Endodermal cell (in vitro differentiated cells): ENCODE measurements at regions not wholly inside any gene's neighbourhood (a gene's known extent, or its start where the extent isn't known, plus 50 kb on each side); places are given as distances from the start of the nearest gene placed in this dataset.

Experiments
- DNase-seq: peaks from one replicate; pipeline ENCODE4 v3.0.0-alpha.2; 2017
- H3K27ac ChIP-seq: 2 replicates; pipeline ENCODE4 v1.5.1; 2013; ENCODE audit warnings: mild to moderate bottlenecking, low read depth, low read length, moderate library complexity
- H3K27me3 ChIP-seq: 2 replicates; pipeline ENCODE4 v1.6.1; 2013; ENCODE audit warnings: mild to moderate bottlenecking, low read length, moderate library complexity; ENCODE audit not compliant: insufficient read depth, control insufficient read depth, poor library complexity, severe bottlenecking
- H3K36me3 ChIP-seq: 2 replicates; pipeline ENCODE4 v1.7.0; 2013; ENCODE audit warnings: mild to moderate bottlenecking, low read length, moderate library complexity; ENCODE audit not compliant: control insufficient read depth, insufficient read depth
- H3K4me1 ChIP-seq: one replicate; pipeline ENCODE4 v1.7.0; 2013; ENCODE audit warnings: low read length; ENCODE audit not compliant: control insufficient read depth, insufficient read depth
- H3K4me3 ChIP-seq: 2 replicates; pipeline ENCODE4 v1.5.1; 2013; ENCODE audit warnings: mild to moderate bottlenecking, low read length, moderate library complexity
- H3K9ac ChIP-seq: 2 replicates; pipeline ENCODE4 v1.6.1; 2013; ENCODE audit warnings: mild to moderate bottlenecking, low read length, moderate library complexity; ENCODE audit not compliant: poor library complexity, severe bottlenecking; ENCODE audit errors: extremely low read depth
- H3K9me3 ChIP-seq: 2 replicates; pipeline ENCODE4 v1.6.1; 2013; ENCODE audit warnings: mild to moderate bottlenecking, low read length, moderate library complexity; ENCODE audit not compliant: control insufficient read depth
- H3K27ac Mint-ChIP-seq: 2 replicates; pipeline ENCODE4 v1.8.0; 2020; ENCODE audit warnings: mixed read lengths
- H3K27me3 Mint-ChIP-seq: 2 replicates; pipeline ENCODE4 v1.8.0; 2021; ENCODE audit warnings: mild to moderate bottlenecking, mixed read lengths; ENCODE audit not compliant: insufficient read depth
- H3K36me3 Mint-ChIP-seq: 2 replicates; pipeline ENCODE4 v1.8.0; 2020; ENCODE audit warnings: low read depth, mixed read lengths
- H3K4me1 Mint-ChIP-seq: 2 replicates; pipeline ENCODE4 v1.8.0; 2020; ENCODE audit warnings: mixed read lengths
- H3K4me3 Mint-ChIP-seq: 2 replicates; pipeline ENCODE4 v1.8.0; 2020; ENCODE audit warnings: mild to moderate bottlenecking, moderate library complexity, mixed read lengths
- H3K9me3 Mint-ChIP-seq: 2 replicates; pipeline ENCODE4 v1.8.0; 2020; ENCODE audit warnings: mild to moderate bottlenecking, mixed read lengths
- WGBS, 2 experiments: methylation state at CpG; one replicate each; pipeline versions ENCODE4 v1.1.5 to v1.1.7; 2013; ENCODE audit warnings: missing lambda C conversion rate in 2 of 2, mixed read lengths in 1 of 2; ENCODE audit not compliant: insufficient coverage in 1 of 2, insufficient read length in 1 of 2; 5-methylcytosine and 5-hydroxymethylcytosine counted together
- TF ChIP-seq, protein P1 (sequence below): fragments of 200-600 bp; sonication (generic); conservative IDR thresholded peaks from 2 replicates; pipeline ENCODE4 v1.5.0; 2021; ENCODE audit warnings: antibody characterized with exemption, mild to moderate bottlenecking

DNA sequence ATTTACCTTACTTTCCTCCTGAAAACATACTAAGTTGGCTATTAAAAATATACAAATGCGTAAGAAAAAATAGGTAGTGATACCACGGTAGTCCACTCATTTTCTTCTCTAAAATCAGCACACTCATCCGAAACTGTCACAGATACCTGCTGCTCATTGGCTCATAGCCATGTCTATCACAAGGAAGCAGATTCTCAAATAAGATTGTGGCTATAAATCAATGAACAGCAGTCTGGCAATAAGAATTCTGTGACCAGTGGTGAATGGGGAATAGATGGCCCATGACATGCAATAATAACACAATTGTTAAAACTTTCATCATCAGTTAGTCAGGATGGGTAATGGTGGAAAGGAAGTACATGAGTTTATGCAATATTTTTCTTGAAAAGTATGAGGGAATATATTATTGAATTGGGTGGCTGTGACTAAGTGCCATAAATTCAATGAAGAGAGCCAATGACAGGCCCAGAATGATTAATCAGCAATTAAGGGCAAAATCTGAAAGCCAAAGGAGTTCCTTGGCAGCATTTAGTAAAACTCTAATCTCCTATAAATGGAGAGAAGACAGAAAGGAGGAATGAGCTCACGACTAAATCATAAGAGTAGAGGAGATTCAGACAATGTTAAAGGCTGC, 202.3 kb upstream of the NEIL3 start:
- WGBS, 2 experiments, result 83 to 90% methylated on average over 2 to 4 of the region's 4 CpGs

DNA sequence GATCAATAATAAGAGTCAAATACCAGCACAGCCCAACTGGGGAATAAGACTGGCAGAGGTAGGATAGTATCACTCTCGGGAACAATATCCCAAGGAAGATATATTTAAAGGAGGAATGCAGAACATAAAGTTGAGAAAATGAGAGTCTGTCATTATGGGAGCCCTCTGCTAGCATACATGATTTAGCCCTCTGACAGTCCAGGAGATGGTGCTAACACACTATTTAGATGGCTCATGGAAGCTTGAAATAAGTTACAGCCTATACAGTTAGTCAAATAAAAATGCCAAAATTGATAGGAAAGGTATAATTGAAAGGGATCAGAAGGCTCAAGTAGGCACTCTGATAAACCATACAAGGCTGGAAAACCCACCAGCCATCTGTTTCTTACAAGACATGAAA, 201.0 kb upstream of the NEIL3 start:
- H3K4me1 ChIP-seq, result no peaks in the 10 kb centered on the region
- no peak overlapping the region for H3K4me3 ChIP-seq
- TF ChIP-seq, protein P1, sequence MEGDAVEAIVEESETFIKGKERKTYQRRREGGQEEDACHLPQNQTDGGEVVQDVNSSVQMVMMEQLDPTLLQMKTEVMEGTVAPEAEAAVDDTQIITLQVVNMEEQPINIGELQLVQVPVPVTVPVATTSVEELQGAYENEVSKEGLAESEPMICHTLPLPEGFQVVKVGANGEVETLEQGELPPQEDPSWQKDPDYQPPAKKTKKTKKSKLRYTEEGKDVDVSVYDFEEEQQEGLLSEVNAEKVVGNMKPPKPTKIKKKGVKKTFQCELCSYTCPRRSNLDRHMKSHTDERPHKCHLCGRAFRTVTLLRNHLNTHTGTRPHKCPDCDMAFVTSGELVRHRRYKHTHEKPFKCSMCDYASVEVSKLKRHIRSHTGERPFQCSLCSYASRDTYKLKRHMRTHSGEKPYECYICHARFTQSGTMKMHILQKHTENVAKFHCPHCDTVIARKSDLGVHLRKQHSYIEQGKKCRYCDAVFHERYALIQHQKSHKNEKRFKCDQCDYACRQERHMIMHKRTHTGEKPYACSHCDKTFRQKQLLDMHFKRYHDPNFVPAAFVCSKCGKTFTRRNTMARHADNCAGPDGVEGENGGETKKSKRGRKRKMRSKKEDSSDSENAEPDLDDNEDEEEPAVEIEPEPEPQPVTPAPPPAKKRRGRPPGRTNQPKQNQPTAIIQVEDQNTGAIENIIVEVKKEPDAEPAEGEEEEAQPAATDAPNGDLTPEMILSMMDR, result peak; percentile 56
- Mint-ChIP-seq H3K4me1 (no peaks in the 10 kb centered on the region), H3K27ac (no peak overlapping the region), H3K36me3 (no peaks in the 10 kb centered on the region), H3K4me3 (no peak overlapping the region), H3K27me3 (no peaks in the 10 kb centered on the region), H3K9me3 (no peaks in the 10 kb centered on the region)
- no peak overlapping the region for H3K27ac ChIP-seq
- 87% methylated on average over 1 of the region's 1 CpG; no CpG with 5 or more reads in 1 of the 2 experiments for WGBS, 2 experiments
- H3K9ac ChIP-seq, result no peak overlapping the region
- no peak for DNase-seq
- no peaks in the 10 kb centered on the region for H3K9me3 ChIP-seq
- no peaks in the 10 kb centered on the region for H3K27me3 ChIP-seq
- no peaks in the 10 kb centered on the region for H3K36me3 ChIP-seq

More for the DNA sequence above, 202.3 kb upstream of the NEIL3 start:
- H3K36me3 Mint-ChIP-seq, result no peaks in the 10 kb centered on the region
- Histone ChIP-seq H3K9ac (no peak overlapping the region), H3K4me3 (no peak overlapping the region), H3K36me3 (no peaks in the 10 kb centered on the region), H3K27ac (no peak overlapping the region), H3K27me3 (no peaks in the 10 kb centered on the region), H3K4me1 (no peaks in the 10 kb centered on the region), H3K9me3 (no peaks in the 10 kb centered on the region)
- H3K27me3 Mint-ChIP-seq, result no peaks in the 10 kb centered on the region
- TF ChIP-seq, protein P1, result no peak
- no peak overlapping the region for H3K27ac Mint-ChIP-seq
- no peaks in the 10 kb centered on the region for H3K4me1 Mint-ChIP-seq
- H3K9me3 Mint-ChIP-seq, result no peaks in the 10 kb centered on the region
- DNase-seq, result no peak
- no peak overlapping the region for H3K4me3 Mint-ChIP-seq

DNA sequence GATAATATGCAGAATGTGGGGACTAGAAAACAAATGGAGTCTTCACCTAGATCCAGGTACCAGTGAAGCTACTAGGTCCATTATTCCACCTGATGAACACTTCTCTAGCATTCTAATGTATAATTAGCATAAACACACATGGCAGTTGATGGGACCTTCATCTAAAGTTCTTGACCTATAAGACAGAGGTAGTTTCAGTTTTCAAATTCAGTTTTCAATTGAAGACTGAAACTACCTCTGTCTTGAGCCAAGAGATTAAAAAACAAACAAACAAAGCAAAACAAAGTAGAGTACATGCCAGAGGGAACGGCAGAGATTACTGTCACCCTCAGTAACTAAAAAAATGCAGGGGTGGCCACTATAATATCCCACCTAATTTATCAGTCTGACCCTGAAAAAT, 199.9 kb upstream of the NEIL3 start:
- Histone ChIP-seq H3K9ac (no peak overlapping the region), H3K4me1 (no peaks in the 10 kb centered on the region), H3K4me3 (no peak overlapping the region), H3K27me3 (no peaks in the 10 kb centered on the region), H3K27ac (no peak overlapping the region), H3K9me3 (no peaks in the 10 kb centered on the region), H3K36me3 (no peaks in the 10 kb centered on the region)
- Mint-ChIP-seq H3K4me1 (no peaks in the 10 kb centered on the region), H3K4me3 (no peak overlapping the region), H3K36me3 (no peaks in the 10 kb centered on the region), H3K27ac (no peak overlapping the region), H3K27me3 (no peaks in the 10 kb centered on the region), H3K9me3 (no peaks in the 10 kb centered on the region)
- TF ChIP-seq, protein P1, result no peak
- WGBS, 2 experiments, result 93% methylated on average over 1 of the region's 1 CpG; no CpG with 5 or more reads in 1 of the 2 experiments
- no peak for DNase-seq
